ENCODE measurements at regions not wholly inside any gene's neighbourhood (a gene's known extent, or its start where the extent isn't known, plus 50 kb on each side); places are given as distances from the start of the nearest gene placed in this dataset.
"Not testable (repeated sequence)": the region's sequence is repeated elsewhere in the genome, so short reads cannot be mapped to it uniquely, and the experiment has no call there.

DNA sequence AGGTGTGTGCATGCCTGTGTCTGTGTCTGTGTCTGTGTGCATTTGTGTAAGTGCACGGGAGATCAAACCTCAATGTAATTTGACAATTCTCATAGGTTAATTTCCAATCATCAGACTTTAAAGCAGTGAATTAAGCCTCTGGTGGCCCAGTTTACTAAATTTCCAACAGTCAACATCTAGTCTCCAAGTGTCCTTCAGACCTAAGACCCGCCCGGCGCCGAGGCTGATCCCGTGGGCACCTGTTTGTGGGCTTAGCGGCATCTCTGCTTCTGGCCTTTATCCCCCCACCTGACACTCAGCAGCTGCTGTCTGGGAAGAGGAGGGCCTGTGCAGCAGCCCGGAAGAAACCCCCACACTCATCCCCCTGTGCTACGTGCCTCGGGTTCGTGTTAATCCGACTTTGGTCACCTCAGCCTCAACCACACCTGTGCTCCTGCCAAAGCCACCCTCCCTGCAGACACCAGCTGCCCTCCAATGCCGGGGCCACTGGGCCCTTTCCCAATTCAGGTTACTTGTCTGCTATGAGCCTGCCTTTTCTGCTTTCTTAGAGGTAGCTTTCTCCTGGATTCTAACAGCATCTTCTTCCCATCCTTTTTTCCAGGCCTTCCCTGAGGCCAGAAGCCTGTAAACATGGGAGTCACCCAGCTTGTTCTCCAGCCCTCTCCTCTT lies 154.7 kb downstream of the ATP6V0E2 start:
- WGBS, 5 donors: 73 to 98% (median 83%) methylated on average over 7 to 10 of the region's 13 CpGs
- H3K36me3 ChIP-seq; H3K4me1 ChIP-seq; intact Hi-C loops (cut with DNase I; ENCODE audit: low total_unique reads); H3K27ac ChIP-seq; H3K27me3 ChIP-seq; H3K9me3 ChIP-seq; H3K4me3 ChIP-seq; DNase-seq: not testable (repeated sequence)

DNA sequence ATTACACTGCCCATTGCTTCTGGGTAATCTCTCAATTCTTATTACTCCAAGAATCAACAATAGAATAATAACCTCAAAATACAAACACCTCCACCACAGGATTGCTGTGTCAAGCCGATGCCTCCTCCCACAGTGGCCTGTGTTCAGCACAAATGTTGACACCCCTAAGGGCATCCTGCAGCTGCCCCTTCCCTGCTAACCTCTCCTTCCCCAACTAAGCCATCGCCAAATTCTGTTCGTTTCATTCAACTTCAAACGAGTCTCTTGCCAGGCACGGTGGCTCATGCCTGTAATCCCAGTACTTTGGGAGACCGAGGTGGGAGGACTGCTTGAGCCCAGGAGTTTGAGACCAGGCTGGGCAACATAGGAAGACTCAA lies 155.2 kb downstream of the ATP6V0E2 start:
- H3K4me1 ChIP-seq; H3K27me3 ChIP-seq; DNase-seq; H3K9me3 ChIP-seq; H3K36me3 ChIP-seq; H3K4me3 ChIP-seq; H3K27ac ChIP-seq; intact Hi-C loops (cut with DNase I; ENCODE audit: low total_unique reads): not testable (repeated sequence)
- WGBS, 5 donors: 80 to 97% (median 86%) methylated on average over 6 of the region's 6 CpGs

DNA sequence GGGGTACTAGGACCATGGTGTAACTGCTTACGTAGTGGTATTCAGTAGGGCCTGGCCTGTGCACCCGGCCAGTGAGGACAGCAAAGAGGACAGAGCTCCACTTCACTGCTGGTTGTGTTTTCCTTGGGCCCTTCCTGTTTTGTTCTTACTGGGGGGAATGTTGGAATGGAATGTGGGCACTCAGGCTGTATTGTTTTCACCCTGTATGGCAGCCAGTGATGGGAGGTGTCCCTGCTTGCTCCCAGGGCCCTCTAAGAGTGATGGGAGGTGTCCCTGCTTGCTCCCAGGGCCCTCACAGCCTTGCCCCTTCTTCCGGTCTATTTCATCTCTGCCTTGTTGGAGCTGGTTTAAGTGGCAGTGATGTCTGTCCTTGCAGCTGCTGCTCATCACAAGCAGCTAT lies 158.0 kb downstream of the ATP6V0E2 start:
- H3K36me3 ChIP-seq; H3K4me3 ChIP-seq; H3K4me1 ChIP-seq; H3K27ac ChIP-seq; DNase-seq; H3K9me3 ChIP-seq; intact Hi-C loops (cut with DNase I; ENCODE audit: low total_unique reads): not testable (repeated sequence)
- WGBS, 5 donors: 85 to 96% (median 87%) methylated on average over 2 to 3 of the region's 3 CpGs
- peaks cover 0 to 22% (median 0%) of the 10 kb centered on the region in 3 donors for H3K27me3 ChIP-seq

DNA sequence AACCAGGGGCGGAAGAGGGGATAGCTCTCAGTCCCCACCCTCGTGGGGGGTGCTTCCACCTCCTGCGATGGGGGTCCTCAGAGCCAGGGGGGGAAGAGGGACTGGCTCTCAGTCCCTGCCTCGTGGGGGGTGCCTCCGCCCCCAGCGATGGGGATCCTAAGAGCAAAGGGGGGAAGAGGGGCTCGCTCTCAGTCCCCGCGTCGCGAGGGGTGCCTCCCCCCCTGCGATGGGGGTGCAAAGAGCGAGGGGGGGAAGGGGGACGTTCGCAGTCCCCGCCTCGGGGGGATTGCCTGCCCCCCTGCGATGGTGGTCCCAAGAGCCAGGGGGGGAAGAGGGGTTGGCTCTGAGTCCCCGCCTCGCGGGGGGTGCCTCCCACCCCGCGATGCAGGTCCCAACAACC lies 159.9 kb downstream of the ATP6V0E2 start:
- DNase-seq; H3K4me1 ChIP-seq; H3K9me3 ChIP-seq; H3K27ac ChIP-seq; H3K4me3 ChIP-seq; intact Hi-C loops (cut with DNase I; ENCODE audit: low total_unique reads); H3K36me3 ChIP-seq: not testable (repeated sequence)
- peaks cover 0 to 36% (median 0%) of the 10 kb centered on the region in 3 donors for H3K27me3 ChIP-seq
- WGBS, 5 donors: 90 to 100% (median 92%) methylated on average over 1 to 23 of the region's 23 CpGs

DNA sequence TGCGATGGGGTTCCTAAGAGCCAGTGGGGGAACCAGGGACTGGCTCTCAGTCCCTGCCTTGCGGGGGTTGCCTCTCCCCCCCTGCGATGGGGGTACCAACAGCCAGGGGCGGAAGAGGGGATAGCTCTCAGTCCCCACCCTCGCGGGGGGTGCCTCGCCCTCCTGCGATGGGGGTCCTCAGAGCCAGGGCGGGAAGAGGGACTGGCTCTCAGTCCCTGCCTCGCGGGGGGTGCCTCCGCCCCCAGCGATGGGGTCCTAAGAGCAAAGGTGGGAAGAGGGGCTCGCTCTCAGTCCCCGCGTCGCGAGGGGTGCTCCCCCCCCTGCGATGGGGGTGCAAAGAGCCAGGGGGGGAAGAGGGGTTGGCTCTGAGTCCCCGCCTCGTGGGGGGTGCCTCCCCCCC lies 162.0 kb downstream of the ATP6V0E2 start:
- H3K27ac ChIP-seq; DNase-seq; H3K9me3 ChIP-seq; H3K4me3 ChIP-seq; intact Hi-C loops (cut with DNase I; ENCODE audit: low total_unique reads); H3K36me3 ChIP-seq; H3K4me1 ChIP-seq: not testable (repeated sequence)
- peaks cover 0 to 50% (median 0%) of the 10 kb centered on the region in 3 donors for H3K27me3 ChIP-seq
- 94 to 100% (median 95%) methylated on average over 18 to 21 of the region's 21 CpGs for WGBS, 5 donors

DNA sequence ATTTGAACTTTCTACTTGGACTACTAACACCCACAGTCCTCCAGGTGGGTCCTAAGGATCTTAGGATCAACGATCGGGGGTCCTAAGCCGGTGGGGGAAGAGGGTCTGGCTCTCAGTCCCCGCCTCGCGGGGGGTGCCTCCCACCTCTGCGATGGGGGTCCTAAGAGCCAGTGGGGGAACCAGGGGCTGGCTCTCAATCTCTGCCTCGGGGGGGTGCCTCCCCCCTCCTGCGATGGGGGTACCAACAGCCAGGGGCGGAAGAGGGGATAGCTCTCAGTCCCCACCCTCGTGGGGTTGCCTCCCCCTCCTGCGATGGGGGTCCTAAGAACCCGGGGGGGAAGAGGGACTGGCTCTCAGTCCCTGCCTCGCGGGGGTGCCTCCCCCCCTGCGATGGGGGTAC lies 165.3 kb downstream of the ATP6V0E2 start:
- H3K36me3 ChIP-seq; H3K9me3 ChIP-seq; intact Hi-C loops (cut with DNase I; ENCODE audit: low total_unique reads); DNase-seq; H3K4me1 ChIP-seq; H3K4me3 ChIP-seq; H3K27ac ChIP-seq: not testable (repeated sequence)
- 82 to 92% (median 82%) methylated on average over 9 to 14 of the region's 16 CpGs; no CpG with 5 or more reads in 2 of the 5 donors for WGBS, 5 donors
- H3K27me3 ChIP-seq: peaks cover 0 to 55% (median 0%) of the 10 kb centered on the region in 3 donors

DNA sequence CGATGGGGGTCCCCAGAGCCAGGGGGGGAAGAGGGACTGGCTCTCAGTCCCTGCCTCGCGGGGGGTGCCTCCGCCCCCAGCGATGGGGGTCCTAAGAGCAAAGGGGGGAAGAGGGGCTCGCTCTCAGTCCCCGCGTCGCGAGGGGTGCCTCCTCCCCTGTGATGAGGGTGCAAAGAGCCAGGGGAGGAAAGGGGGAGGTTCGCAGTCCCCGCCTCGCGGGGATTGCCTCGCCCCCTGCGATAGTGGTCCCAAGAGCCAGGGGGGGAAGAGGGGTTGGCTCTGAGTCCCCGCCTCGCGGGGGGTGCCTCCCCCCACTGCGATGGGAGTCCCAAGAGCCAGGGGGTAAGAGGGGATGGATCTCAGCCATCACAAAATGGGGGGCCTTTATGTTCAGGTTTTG lies 168.5 kb downstream of the ATP6V0E2 start:
- intact Hi-C loops (cut with DNase I; ENCODE audit: low total_unique reads); H3K36me3 ChIP-seq; H3K9me3 ChIP-seq; H3K4me1 ChIP-seq; DNase-seq; H3K27ac ChIP-seq; H3K4me3 ChIP-seq: not testable (repeated sequence)
- 59 to 81% (median 77%) methylated on average over 4 to 10 of the region's 20 CpGs; no CpG with 5 or more reads in 2 of the 5 donors for WGBS, 5 donors
- peaks cover 0 to 49% (median 2%) of the 10 kb centered on the region in 3 donors for H3K27me3 ChIP-seq

DNA sequence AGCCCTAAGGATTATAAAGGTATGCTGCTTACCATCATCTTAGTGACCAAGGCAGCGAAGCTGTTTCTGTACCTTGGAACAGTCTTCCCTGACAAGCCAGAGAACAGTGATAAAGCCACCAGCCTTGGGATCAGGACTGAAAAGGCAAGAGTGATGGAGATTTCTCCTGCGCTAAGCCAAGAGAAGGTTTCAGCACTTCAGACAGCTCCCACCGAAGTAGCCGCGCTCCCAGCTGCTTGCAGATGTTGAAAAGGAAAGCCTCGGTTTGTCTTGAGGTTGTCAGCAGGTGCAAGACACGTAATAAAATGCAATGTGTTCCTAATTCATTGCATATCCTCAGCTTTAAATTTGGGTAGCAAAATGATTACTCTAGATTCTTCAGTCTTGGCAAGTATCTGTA lies 171.0 kb downstream of the ATP6V0E2 start:
- WGBS, 5 donors: 8 to 19% (median 13%) methylated on average over 7 of the region's 7 CpGs
- peak in 1 of 2 donors; percentile 78 for DNase-seq
- intact Hi-C loops (cut with DNase I; ENCODE audit: low total_unique reads): not testable (repeated sequence)

DNA sequence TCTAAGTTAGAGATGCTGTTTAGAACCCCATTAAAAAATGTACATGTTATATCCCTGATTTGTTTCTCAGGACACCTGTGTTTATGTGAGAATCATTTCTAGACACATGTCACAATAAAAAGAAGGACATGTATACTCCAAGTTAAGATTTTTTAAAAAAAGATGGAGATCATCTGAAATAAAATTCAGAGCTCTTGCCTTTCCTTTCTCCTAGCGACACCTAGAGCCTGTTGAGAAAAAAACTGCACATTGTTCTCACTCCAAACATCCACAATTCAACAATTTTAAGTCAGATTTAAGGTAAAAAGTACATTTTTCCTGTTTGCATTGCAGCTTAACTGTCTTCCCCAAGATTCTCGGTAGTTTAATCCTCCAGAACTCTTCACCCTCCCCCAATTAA lies 171.8 kb downstream of the ATP6V0E2 start:
- Histone ChIP-seq H3K4me1 (peaks cover 13 to 24% (median 19%) of the 10 kb centered on the region in 4 donors), H3K27me3 (peaks cover 0 to 53% (median 24%) of the 10 kb centered on the region in 3 donors)
- H3K4me3 ChIP-seq; H3K9me3 ChIP-seq; H3K27ac ChIP-seq; intact Hi-C loops (cut with DNase I; ENCODE audit: low total_unique reads); DNase-seq; H3K36me3 ChIP-seq: not testable (repeated sequence)
- WGBS, 5 donors: 0 to 26% (median 9%) methylated on average over 1 to 2 of the region's 2 CpGs

More for the DNA sequence above, 171.0 kb downstream of the ATP6V0E2 start:
- not testable (repeated sequence) for H3K36me3 ChIP-seq, H3K27ac ChIP-seq, H3K9me3 ChIP-seq, H3K4me3 ChIP-seq
- peaks cover 0 to 55% (median 24%) of the 10 kb centered on the region in 3 donors for H3K27me3 ChIP-seq
- peaks cover 13 to 24% (median 19%) of the 10 kb centered on the region in 4 donors for H3K4me1 ChIP-seq

DNA sequence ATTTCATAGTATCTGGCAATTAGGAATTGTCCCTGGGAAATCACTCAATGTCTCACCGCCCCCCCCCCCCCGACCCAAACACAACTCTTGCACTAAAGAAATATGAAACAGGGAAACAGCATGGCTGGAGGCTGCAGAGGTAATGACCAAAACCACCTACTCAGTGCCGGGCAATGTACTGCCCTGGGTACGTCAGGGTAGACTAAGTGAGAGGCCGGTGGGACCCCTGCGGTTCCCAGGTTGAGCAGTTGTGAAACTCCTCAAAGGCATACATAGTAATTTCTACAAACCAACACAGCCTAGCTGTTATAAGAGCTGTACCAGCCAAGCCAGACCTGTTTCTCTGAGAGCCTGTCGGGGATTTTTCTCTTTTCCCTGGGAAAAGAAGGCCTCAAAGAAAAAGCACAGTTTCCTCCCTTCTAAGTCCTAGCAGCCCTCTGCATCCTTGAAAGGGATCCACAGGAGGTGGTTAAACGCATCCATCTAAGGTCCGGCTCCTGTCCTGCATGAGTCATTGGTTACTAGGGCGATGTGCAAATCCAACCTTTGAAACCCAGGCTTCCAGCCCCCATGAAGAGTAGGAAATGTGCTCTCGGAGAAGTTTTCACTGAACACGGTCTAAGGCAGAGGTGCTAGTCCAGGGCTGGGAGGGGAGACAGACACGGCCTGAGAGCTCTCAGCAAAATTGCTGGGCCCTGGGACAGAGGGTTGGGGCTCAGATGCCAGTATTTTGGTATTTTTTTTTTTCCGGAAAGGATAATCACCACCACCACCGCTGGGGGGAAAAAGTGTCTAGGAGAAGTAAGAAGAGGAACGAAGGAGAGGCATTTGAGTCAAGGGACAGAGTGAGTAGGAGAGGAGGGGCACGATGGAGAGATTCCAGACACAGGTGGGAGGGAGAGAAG lies 172.8 kb downstream of the ATP6V0E2 start:
- DNase-seq; H3K27ac ChIP-seq; H3K9me3 ChIP-seq; H3K36me3 ChIP-seq; intact Hi-C loops (cut with DNase I; ENCODE audit: low total_unique reads): not testable (repeated sequence)
- peak overlapping the region in 1 of 4 donors; percentile 45 for H3K4me3 ChIP-seq
- peaks cover 0 to 49% (median 24%) of the 10 kb centered on the region in 3 donors for H3K27me3 ChIP-seq
- H3K4me1 ChIP-seq: peaks cover 13 to 24% (median 19%) of the 10 kb centered on the region in 4 donors
- 20 to 39% (median 31%) methylated on average over 8 to 11 of the region's 17 CpGs for WGBS, 5 donors

DNA sequence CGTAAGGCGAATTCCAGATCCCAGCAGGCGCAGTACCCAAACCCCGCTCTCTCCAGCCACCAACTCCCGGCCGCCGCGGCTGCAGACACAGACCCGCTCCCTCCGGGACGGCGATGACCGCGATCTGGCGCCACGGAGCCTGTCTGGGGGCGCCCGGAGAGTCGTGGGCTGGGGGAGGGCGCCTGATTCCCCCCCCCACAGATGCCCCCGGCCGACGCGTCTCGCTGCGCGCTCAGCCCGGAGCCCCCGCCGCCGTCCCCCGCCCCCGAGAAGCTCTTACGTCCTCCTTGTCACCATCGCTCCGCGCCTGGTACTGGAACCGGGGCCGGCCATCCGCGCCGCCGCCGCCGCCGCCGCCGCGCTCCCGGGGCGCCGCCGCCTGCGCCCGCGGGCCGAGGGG lies 173.6 kb downstream of the ATP6V0E2 start:
- H3K27ac ChIP-seq; H3K9me3 ChIP-seq; intact Hi-C loops (cut with DNase I; ENCODE audit: low total_unique reads); H3K36me3 ChIP-seq: not testable (repeated sequence)
- Histone ChIP-seq H3K4me1 (peaks cover 13 to 24% (median 19%) of the 10 kb centered on the region in 4 donors), H3K27me3 (peaks cover 0 to 43% (median 24%) of the 10 kb centered on the region in 3 donors), H3K4me3 (peak overlapping the region; percentile 21 to 45 (median 42))
- DNase-seq: peak in 1 of 2 donors; percentile 51
- 0 to 3% (median 2%) methylated on average over 9 to 46 of the region's 57 CpGs; no CpG with 5 or more reads in 1 of the 5 donors for WGBS, 5 donors

Measured in stomach (tissue), 8 donors.